ENCODE measurements at regions not wholly inside any gene's neighbourhood (a gene's known extent, or its start where the extent isn't known, plus 50 kb on each side); places are given as distances from the start of the nearest gene placed in this dataset.
"Not testable (repeated sequence)": the region's sequence is repeated elsewhere in the genome, so short reads cannot be mapped to it uniquely, and the experiment has no call there.

GRCh38 chr10:55929291-55929690, 431.8 kb downstream of the ZWINT start:
- Histone ChIP-seq H3K27ac (no peak overlapping the region), H3K27me3 (no peaks in the 10 kb centered on the region), H3K4me3 (no peak overlapping the region), H3K9ac (ENCODE audit: low read depth in 2 of 2, low read length in 2 of 2) (no peak overlapping the region), H3K9me3 (no peaks in the 10 kb centered on the region), H3K36me3 (no peaks in the 10 kb centered on the region), H3K4me1 (no peaks in the 10 kb centered on the region)
- no peak for DNase-seq
- TF ChIP-seq CTCF (IDR thresholded peaks at IDR 0.05), result no peak
- intact Hi-C loops (cut with DNase I), result no loop called here

DNA sequence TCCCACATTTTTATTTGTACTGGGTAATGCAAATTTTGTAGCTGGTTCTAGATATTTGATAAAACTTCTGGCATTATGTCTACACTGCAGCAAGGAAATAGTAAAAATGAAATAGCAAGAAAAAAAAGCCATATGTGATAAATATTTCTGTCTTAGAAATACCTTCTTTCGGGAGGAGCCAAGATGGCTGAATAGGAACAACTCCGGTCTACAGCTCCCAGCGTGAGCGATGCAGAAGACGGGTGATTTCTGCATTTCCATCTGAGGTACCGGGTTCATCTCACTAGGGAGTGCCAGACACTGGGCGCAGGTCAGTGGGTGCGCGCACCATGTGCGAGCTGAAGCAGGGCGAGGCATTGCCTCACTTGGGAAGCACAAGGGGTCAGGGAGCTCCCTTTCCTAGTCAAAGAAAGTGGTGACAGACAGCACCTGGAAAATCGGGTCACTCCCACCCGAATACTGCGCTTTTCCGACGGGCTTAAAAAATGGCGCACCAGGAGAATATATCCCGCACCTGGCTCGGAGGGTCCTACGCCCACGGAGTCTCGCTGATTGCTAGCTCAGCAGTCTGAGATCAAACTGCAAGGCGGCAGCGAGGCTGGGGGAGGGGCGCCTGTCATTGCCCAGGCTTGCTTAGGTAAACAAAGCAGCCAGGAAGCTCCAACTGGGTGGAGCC, 461.4 kb downstream of the ZWINT start:
- DNase-seq; H3K36me3 ChIP-seq; H3K9ac ChIP-seq (ENCODE audit: low read depth in 2 of 2, low read length in 2 of 2); H3K27ac ChIP-seq; H3K27me3 ChIP-seq; H3K4me3 ChIP-seq; intact Hi-C loops (cut with DNase I); H3K9me3 ChIP-seq; H3K4me1 ChIP-seq: not testable (repeated sequence)

- no peak for DNase-seq
- no peak for TF ChIP-seq CTCF (IDR thresholded peaks at IDR 0.05)
- Histone ChIP-seq H3K27me3 (no peaks in the 10 kb centered on the region), H3K9me3 (no peaks in the 10 kb centered on the region), H3K4me1 (no peaks in the 10 kb centered on the region), H3K27ac (no peak overlapping the region), H3K9ac (ENCODE audit: low read depth in 2 of 2, low read length in 2 of 2) (no peak overlapping the region), H3K4me3 (no peak overlapping the region), H3K36me3 (no peaks in the 10 kb centered on the region)
- intact Hi-C loops (cut with DNase I), result no loop called here
These were observed 463.6 kb downstream of the ZWINT start for GRCh38 chr10:55897490-55897921.

- no peak for DNase-seq
- intact Hi-C loops (cut with DNase I), result no loop called here
- Histone ChIP-seq H3K4me1 (no peaks in the 10 kb centered on the region), H3K4me3 (no peak overlapping the region), H3K27ac (no peak overlapping the region), H3K9me3 (no peaks in the 10 kb centered on the region), H3K9ac (ENCODE audit: low read depth in 2 of 2, low read length in 2 of 2) (no peak overlapping the region), H3K36me3 (no peaks in the 10 kb centered on the region), H3K27me3 (no peaks in the 10 kb centered on the region)
- no peak for TF ChIP-seq CTCF (IDR thresholded peaks at IDR 0.05)
These were observed 468.8 kb downstream of the ZWINT start for GRCh38 chr10:55892276-55892675.

DNA sequence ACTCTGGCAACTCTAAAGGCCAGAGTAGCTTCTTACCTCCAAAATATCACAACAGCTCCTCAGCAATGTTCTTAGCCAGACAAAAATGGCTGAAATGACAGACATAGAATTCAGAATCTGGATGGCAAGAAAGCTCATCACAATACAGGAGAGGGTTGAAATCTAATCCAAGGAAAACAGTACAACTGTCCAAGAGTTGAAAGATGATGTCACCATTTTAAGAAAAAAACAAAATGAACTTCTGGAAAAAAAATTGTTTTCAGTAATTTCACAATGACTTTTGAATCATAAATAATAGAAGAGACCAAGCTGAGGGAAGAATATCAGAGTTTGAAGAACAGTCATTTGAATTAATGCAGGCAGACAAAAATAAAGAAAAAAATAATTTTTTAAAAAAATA, 479.5 kb downstream of the ZWINT start:
- Histone ChIP-seq H3K9ac (ENCODE audit: low read depth in 2 of 2, low read length in 2 of 2) (no peak overlapping the region), H3K4me3 (no peak overlapping the region), H3K27me3 (no peaks in the 10 kb centered on the region), H3K9me3 (no peaks in the 10 kb centered on the region), H3K4me1 (no peaks in the 10 kb centered on the region), H3K27ac (no peak overlapping the region), H3K36me3 (no peaks in the 10 kb centered on the region)
- intact Hi-C loops (cut with DNase I), result no loop called here
- no peak for DNase-seq
- TF ChIP-seq CTCF (IDR thresholded peaks at IDR 0.05), result no peak

DNA sequence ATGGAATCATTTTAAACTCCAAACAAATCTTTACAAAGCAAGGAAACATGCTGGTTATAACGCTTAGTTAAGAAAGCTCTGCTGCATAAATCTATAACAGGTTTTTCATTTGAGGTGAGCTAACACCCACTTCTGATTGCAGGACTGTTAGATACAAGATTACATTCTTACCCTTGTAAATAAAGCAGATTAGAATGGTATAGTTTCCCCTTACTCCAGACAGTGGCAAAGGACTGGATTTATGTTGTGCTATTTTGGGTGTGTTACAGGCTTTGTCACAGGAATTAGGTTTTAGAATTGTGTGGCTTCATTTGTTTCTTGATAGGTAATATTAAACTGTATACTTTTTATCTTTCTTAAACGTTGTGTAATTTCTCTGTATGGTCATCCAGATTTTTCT, 487.6 kb downstream of the ZWINT start:
- intact Hi-C loops (cut with DNase I), result no loop called here
- no peak for TF ChIP-seq CTCF (IDR thresholded peaks at IDR 0.05)

More for the DNA sequence above, 487.6 kb downstream of the ZWINT start:
- no peaks in the 10 kb centered on the region for H3K9me3 ChIP-seq
- no peak overlapping the region for H3K9ac ChIP-seq (ENCODE audit: low read depth in 2 of 2, low read length in 2 of 2)
- no peaks in the 10 kb centered on the region for H3K36me3 ChIP-seq
- no peaks in the 10 kb centered on the region for H3K27me3 ChIP-seq
- H3K4me1 ChIP-seq, result no peaks in the 10 kb centered on the region
- DNase-seq, result no peak
- no peak overlapping the region for H3K4me3 ChIP-seq
- no peak overlapping the region for H3K27ac ChIP-seq
